ENCODE measurements at regions not wholly inside any gene's neighbourhood (a gene's known extent, or its start where the extent isn't known, plus 50 kb on each side); places are given as distances from the start of the nearest gene placed in this dataset.

- no peak for TF ChIP-seq POLR2A (IDR thresholded peaks at IDR 0.05)
- TF ChIP-seq, protein P1, sequence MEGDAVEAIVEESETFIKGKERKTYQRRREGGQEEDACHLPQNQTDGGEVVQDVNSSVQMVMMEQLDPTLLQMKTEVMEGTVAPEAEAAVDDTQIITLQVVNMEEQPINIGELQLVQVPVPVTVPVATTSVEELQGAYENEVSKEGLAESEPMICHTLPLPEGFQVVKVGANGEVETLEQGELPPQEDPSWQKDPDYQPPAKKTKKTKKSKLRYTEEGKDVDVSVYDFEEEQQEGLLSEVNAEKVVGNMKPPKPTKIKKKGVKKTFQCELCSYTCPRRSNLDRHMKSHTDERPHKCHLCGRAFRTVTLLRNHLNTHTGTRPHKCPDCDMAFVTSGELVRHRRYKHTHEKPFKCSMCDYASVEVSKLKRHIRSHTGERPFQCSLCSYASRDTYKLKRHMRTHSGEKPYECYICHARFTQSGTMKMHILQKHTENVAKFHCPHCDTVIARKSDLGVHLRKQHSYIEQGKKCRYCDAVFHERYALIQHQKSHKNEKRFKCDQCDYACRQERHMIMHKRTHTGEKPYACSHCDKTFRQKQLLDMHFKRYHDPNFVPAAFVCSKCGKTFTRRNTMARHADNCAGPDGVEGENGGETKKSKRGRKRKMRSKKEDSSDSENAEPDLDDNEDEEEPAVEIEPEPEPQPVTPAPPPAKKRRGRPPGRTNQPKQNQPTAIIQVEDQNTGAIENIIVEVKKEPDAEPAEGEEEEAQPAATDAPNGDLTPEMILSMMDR (IDR thresholded peaks at IDR 0.05) = no peak
These were observed 242.5 kb upstream of the TMEM229A start for GRCh38 chr7:124275411-124275810.
